ENCODE measurements at regions not wholly inside any gene's neighbourhood (a gene's known extent, or its start where the extent isn't known, plus 50 kb on each side); places are given as distances from the start of the nearest gene placed in this dataset.

DNA sequence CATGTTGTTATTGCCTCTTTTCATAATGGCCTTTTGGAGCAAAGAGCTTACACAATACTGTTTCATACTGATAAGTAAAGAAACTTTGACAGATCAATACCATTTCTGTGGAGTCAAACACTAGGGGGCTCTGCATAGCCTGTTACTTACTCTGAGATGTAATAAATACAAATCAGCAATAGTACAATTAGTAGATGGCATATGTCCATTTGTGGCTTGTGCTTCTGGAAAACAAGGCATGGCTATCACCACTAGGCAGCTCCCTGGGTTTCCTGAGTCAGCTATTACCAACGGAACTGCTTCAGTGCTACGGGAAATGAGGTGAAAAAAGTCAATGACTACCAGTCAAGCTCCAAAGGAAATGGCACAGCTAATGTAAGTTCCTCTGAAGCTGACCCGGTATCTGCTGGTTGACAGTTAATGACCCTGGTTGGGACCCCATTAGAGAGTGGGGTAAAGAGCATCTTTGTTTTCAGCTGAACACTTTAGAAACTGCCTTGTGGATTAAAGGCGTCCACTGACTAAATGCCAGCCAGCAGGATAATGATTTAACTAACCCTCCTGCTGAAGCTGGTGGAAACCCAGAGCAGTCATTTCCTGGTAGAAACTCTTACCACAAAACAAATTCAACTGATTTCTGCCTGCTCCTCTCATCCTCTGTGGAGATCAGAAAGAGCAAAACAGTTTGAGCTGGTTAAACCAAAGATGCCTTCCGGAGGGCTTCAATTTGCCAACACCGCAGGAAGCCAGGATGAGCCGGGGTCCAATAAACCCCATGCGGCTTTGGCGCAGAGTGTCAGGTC is 69.0 kb upstream of the FAM169A start:
- TF ChIP-seq SP1 (IDR thresholded peaks at IDR 0.05) (no peak), ZNF384 (IDR thresholded peaks at IDR 0.05) (no peak), FOXA1 (IDR thresholded peaks at IDR 0.05) (no peak), BHLHE40 (IDR thresholded peaks at IDR 0.05; ENCODE audit: borderline replicate concordance) (no peak)
